GM12878 (cell line): ENCODE measurements at regions not wholly inside any gene's neighbourhood (a gene's known extent, or its start where the extent isn't known, plus 50 kb on each side); places are given as distances from the start of the nearest gene placed in this dataset.

Source experiments
- CHD2 ChIP-seq: IDR thresholded peaks from 2 replicates; pipeline ENCODE4 v1.6.1; 2011; ENCODE audit warnings: low read depth, low read length, improper control_type of control experiment, borderline replicate concordance
- CTCF ChIP-seq, 3 experiments: IDR thresholded peaks in 2 of 3; conservative IDR thresholded peaks in 1 of 3; 2 replicates each; pipeline ENCODE4 v1.5.1; 2011; ENCODE audit warnings: low read depth in 3 of 3, low read length in 3 of 3, mild to moderate bottlenecking in 3 of 3, control low read depth in 2 of 3, moderate library complexity in 2 of 3, inconsistent platforms in 1 of 3, mixed read lengths in 1 of 3; ENCODE audit not compliant: control insufficient read depth in 2 of 3, insufficient read depth in 1 of 3; ENCODE audit errors: extremely low read depth in 1 of 3
- ESRRA ChIP-seq: IDR thresholded peaks from 2 replicates; pipeline ENCODE4 v1.6.1; 2012; ENCODE audit warnings: mild to moderate bottlenecking, low read length, improper control_type of control experiment
- HCFC1 ChIP-seq: fragments of 150-350 bp; IDR thresholded peaks from 2 replicates; pipeline ENCODE4 v1.6.1; 2014; ENCODE audit warnings: low read length
- HDAC2 ChIP-seq: fragments of 200-600 bp; sonication (generic); IDR thresholded peaks from 2 replicates; pipeline ENCODE4 v1.6.1; 2017
- IRF3 ChIP-seq: fragments of 450-650 bp; IDR thresholded peaks from 2 replicates; pipeline ENCODE4 v1.6.1; 2014; ENCODE audit warnings: mild to moderate bottlenecking
- IRF5 ChIP-seq: fragments of 450-650 bp; IDR thresholded peaks from 2 replicates; pipeline ENCODE4 v1.6.1; 2017; ENCODE audit warnings: borderline replicate concordance
- MAX ChIP-seq: IDR thresholded peaks from 2 replicates; pipeline ENCODE4 v1.6.1; 2012; ENCODE audit warnings: low read depth, low read length, improper control_type of control experiment
- POLR2A ChIP-seq: IDR thresholded peaks from 2 replicates; pipeline ENCODE4 v1.6.1; 2011; ENCODE audit warnings: low read depth, mild to moderate bottlenecking, low read length
- SP1 ChIP-seq: IDR thresholded peaks from one replicate; pipeline ENCODE4 v1.6.1; 2011; ENCODE audit warnings: low read depth, low read length
- TCF12 ChIP-seq: IDR thresholded peaks from 2 replicates; pipeline ENCODE4 v1.6.1; 2011; ENCODE audit warnings: low read depth, mild to moderate bottlenecking, low read length
- USF2 ChIP-seq: IDR thresholded peaks from 2 replicates; pipeline ENCODE4 v1.6.1; 2011; ENCODE audit warnings: low read depth, low read length, improper control_type of control experiment, borderline replicate concordance
- ZBTB33 ChIP-seq: fragments of 450-650 bp; IDR thresholded peaks from 2 replicates; pipeline ENCODE4 v1.6.1; 2017; ENCODE audit warnings: mild to moderate bottlenecking

- no peak for TF ChIP-seq CTCF (IDR thresholded peaks at IDR 0.05 in 2 of 3, conservative IDR thresholded peaks at IDR 0.05 in 1 of 3; ENCODE audit: control insufficient read depth in 2 of 3, extremely low read depth in 1 of 3, insufficient read depth in 1 of 3, low read depth in 3 of 3, low read length in 3 of 3)
- TF ChIP-seq HDAC2: no peak
- TF ChIP-seq POLR2A: no peak
- no peak for TF ChIP-seq CHD2
- no peak for TF ChIP-seq SP1
- no peak for TF ChIP-seq ESRRA
- TF ChIP-seq MAX: no peak
- no peak for TF ChIP-seq IRF3
- TF ChIP-seq TCF12: no peak
- no peak for TF ChIP-seq ZBTB33
- TF ChIP-seq IRF5: no peak
- TF ChIP-seq USF2: no peak
- TF ChIP-seq HCFC1: no peak
Observed at GRCh38 chr12:19689226-19689625, 249.9 kb downstream of the AEBP2 start.
